Upper lobe of left lung (tissue), 6 donors: ENCODE measurements at regions not wholly inside any gene's neighbourhood (a gene's known extent, or its start where the extent isn't known, plus 50 kb on each side); places are given as distances from the start of the nearest gene placed in this dataset.
A peak's percentile ranks its signal among the peaks of the same experiment; 100 is the strongest.
"Not testable (repeated sequence)": the region's sequence is repeated elsewhere in the genome, so short reads cannot be mapped to it uniquely, and the experiment has no call there.

Source experiments
- ATAC-seq, 2 donors: fragments of 200-7000 bp; cut with Tn5 transposase; one replicate each; pipeline ENCODE4 v1.9.1; 2022; ENCODE audit warnings: mild to moderate bottlenecking in 2 of 2, moderate library complexity in 2 of 2; ENCODE audit not compliant: low FRiP score in 2 of 2
- DNase-seq, 2 donors: peaks; one replicate each; pipeline ENCODE4 v3.0.0-alpha.2; 2019 to 2020
- H3K27ac ChIP-seq, 4 donors: fragments of 200-600 bp; sonication (generic); one replicate each; pipeline ENCODE4 v1.5.1; 2016 to 2019
- H3K27me3 ChIP-seq, 4 donors: fragments of 200-600 bp; sonication (generic); one replicate each; pipeline ENCODE4 v1.5.1; 2017 to 2019
- H3K36me3 ChIP-seq, 4 donors: fragments of 200-600 bp; sonication (generic); one replicate each; pipeline ENCODE4 v1.5.1; 2016 to 2019
- H3K4me1 ChIP-seq, 4 donors: fragments of 200-600 bp; sonication (generic); one replicate each; pipeline ENCODE4 v1.5.1; 2018 to 2019
- H3K4me3 ChIP-seq, 4 donors: fragments of 200-600 bp; sonication (generic); one replicate each; pipeline ENCODE4 v1.5.1; 2017 to 2019; ENCODE audit warnings: mild to moderate bottlenecking in 2 of 4, moderate library complexity in 1 of 4
- H3K9me3 ChIP-seq, 4 donors: fragments of 200-600 bp; sonication (generic); one replicate each; pipeline ENCODE4 v1.5.1; 2018 to 2019
- EP300 ChIP-seq, 4 donors: sonication (generic); formaldehyde crosslinking; IDR thresholded peaks; one replicate each; pipeline ENCODE4 v1.5.1; 2017; ENCODE audit warnings: antibody characterized with exemption in 4 of 4, control low read depth in 2 of 4
- POLR2A ChIP-seq, 4 donors: fragments of 450-650 bp; IDR thresholded peaks; one replicate each; pipeline ENCODE4 v1.5.1; 2016 to 2017; ENCODE audit warnings: antibody characterized with exemption in 4 of 4, mild to moderate bottlenecking in 2 of 4
- POLR2AphosphoS5 ChIP-seq, 2 donors: sonication (generic); formaldehyde crosslinking; IDR thresholded peaks; one replicate each; pipeline ENCODE4 v1.5.1; 2017; ENCODE audit warnings: antibody characterized with exemption in 2 of 2
- WGBS, 2 donors: methylation state at CpG; one replicate each; pipeline ENCODE4 v1.1.5; 2017 to 2018; 5-methylcytosine and 5-hydroxymethylcytosine counted together
- TF ChIP-seq, protein P1 (sequence below), 6 experiments: fragments of 450-650 bp in 4 of 6; fragments of 200-600 bp in 2 of 6; sonication (generic) in 2 of 6; IDR thresholded peaks; one replicate each; pipeline ENCODE4 v1.5.1; 2016 to 2019; ENCODE audit warnings: antibody characterized with exemption in 6 of 6
- donor health status: DM: no; HTN: no; CAD: no; lungs with moderate emphysema.
- donor health status: DM: no; HTN: yes; CAD: no; lungs with severe emphysema.

DNA sequence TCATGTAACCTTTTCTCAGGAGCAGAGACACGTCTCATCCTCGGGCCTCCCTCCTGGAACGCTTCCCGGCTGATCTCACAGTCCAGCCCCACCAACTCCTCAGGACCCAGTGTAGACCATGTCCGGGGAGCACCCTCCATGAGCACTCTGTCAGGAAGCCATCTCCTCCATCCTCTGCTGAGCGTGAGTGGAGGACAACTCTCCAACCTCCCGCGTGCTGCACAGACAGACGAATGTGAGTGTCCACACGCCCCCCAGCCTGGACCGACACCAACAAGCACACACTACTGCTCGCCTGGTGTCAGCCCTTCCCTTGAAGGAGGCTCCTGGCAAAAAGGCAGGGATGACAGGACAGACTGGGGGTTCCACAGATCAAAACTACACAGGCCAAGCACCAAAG, 86.6 kb downstream of the SHANK2 start:
- no peak overlapping the region for H3K4me3 ChIP-seq
- H3K27ac ChIP-seq, result no peak overlapping the region
- no peaks in the 10 kb centered on the region for H3K27me3 ChIP-seq
- ATAC-seq (peak in 1 of 2 donors; percentile 70), DNase-seq (no peak)
- TF ChIP-seq, protein P1, sequence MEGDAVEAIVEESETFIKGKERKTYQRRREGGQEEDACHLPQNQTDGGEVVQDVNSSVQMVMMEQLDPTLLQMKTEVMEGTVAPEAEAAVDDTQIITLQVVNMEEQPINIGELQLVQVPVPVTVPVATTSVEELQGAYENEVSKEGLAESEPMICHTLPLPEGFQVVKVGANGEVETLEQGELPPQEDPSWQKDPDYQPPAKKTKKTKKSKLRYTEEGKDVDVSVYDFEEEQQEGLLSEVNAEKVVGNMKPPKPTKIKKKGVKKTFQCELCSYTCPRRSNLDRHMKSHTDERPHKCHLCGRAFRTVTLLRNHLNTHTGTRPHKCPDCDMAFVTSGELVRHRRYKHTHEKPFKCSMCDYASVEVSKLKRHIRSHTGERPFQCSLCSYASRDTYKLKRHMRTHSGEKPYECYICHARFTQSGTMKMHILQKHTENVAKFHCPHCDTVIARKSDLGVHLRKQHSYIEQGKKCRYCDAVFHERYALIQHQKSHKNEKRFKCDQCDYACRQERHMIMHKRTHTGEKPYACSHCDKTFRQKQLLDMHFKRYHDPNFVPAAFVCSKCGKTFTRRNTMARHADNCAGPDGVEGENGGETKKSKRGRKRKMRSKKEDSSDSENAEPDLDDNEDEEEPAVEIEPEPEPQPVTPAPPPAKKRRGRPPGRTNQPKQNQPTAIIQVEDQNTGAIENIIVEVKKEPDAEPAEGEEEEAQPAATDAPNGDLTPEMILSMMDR (IDR thresholded peaks at IDR 0.05), result no peak
- TF ChIP-seq POLR2AphosphoS5 (IDR thresholded peaks at IDR 0.05) (no peak), EP300 (IDR thresholded peaks at IDR 0.05) (no peak), POLR2A (IDR thresholded peaks at IDR 0.05) (no peak)
- no peaks in the 10 kb centered on the region for H3K4me1 ChIP-seq
- H3K36me3 ChIP-seq, result no peaks in the 10 kb centered on the region
- H3K9me3 ChIP-seq, result no peaks in the 10 kb centered on the region
- 92 to 95% methylated on average over 11 to 12 of the region's 12 CpGs for WGBS, 2 donors

DNA sequence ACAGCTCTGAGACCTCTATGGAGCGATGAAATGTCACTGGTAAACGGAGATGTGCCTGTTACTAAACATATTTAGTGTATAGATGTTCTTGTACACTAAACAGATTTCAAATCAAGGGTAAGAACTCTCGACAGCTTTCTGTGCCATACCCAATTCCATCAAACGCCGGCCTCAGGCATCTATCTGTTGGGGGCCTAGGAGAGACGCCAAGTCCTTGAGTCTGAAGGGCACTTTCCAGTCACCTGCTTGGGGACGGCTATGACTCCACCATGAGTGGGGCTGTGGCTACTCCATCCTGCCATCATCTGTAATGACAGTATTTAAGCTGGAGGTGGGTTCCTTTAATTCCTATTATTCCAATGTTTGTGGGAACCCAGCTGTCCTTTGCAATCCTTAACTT, 87.8 kb downstream of the SHANK2 start:
- Histone ChIP-seq H3K4me1 (no peaks in the 10 kb centered on the region), H3K27ac (no peak overlapping the region), H3K27me3 (no peaks in the 10 kb centered on the region), H3K36me3 (no peaks in the 10 kb centered on the region), H3K9me3 (no peaks in the 10 kb centered on the region), H3K4me3 (no peak overlapping the region)
- no peak for TF ChIP-seq POLR2A (IDR thresholded peaks at IDR 0.05)
- TF ChIP-seq POLR2AphosphoS5 (IDR thresholded peaks at IDR 0.05), result no peak
- TF ChIP-seq, protein P1 (IDR thresholded peaks at IDR 0.05), result no peak
- TF ChIP-seq EP300 (IDR thresholded peaks at IDR 0.05), result no peak
- ATAC-seq (no peak), DNase-seq (no peak)
- 69 to 80% methylated on average over 7 of the region's 7 CpGs for WGBS, 2 donors

DNA sequence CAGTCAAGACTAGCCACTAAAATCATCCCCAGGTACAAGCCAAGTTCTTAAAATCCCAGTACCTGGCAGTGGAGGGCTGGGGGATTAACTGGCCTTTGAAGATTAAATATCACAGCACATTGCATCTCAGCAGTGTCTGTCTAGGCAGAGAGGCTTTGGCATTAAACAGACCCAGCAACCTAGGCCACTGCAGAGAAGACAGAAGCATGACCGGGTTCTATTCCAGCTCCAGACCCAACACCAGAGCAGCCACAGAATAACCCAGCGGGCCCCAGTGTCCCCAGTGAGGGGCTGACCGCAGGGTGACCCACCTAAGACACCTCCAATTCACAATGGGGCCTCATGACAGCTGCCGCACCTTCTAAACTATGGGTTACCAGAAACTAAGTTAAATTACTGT, 88.2 kb downstream of the SHANK2 start:
- H3K4me3 ChIP-seq, result no peak overlapping the region
- H3K27ac ChIP-seq, result no peak overlapping the region
- no peaks in the 10 kb centered on the region for H3K9me3 ChIP-seq
- DNase-seq (no peak), ATAC-seq (no peak)
- WGBS, 2 donors, result 88 to 94% methylated on average over 2 to 4 of the region's 4 CpGs
- H3K36me3 ChIP-seq, result no peaks in the 10 kb centered on the region
- H3K27me3 ChIP-seq, result no peaks in the 10 kb centered on the region
- TF ChIP-seq, protein P1 (IDR thresholded peaks at IDR 0.05), result no peak
- TF ChIP-seq EP300 (IDR thresholded peaks at IDR 0.05), result no peak
- no peak for TF ChIP-seq POLR2AphosphoS5 (IDR thresholded peaks at IDR 0.05)
- TF ChIP-seq POLR2A (IDR thresholded peaks at IDR 0.05), result no peak
- no peaks in the 10 kb centered on the region for H3K4me1 ChIP-seq

DNA sequence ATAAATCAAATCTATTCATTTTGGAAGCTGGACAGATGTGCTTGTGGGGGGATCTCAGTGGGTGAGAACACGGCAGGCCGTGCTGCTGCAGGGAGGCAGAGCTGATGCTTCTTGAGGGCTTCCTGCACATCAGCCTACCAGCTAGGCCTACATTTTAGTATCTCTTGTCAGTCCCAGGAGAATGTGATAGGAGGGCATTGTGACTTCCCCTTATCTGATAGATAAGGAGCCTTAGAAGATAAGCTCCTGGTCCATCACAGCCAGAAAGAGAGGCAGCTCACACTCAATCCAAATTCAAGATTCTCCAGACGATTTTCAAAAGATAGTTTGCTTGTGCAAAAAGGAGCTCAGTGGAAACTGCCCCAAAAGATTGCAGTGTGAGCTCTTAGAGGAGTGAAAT, 89.0 kb downstream of the SHANK2 start:
- TF ChIP-seq EP300 (IDR thresholded peaks at IDR 0.05), result no peak
- TF ChIP-seq, protein P1 (IDR thresholded peaks at IDR 0.05), result no peak
- TF ChIP-seq POLR2AphosphoS5 (IDR thresholded peaks at IDR 0.05), result no peak
- TF ChIP-seq POLR2A (IDR thresholded peaks at IDR 0.05), result no peak
- H3K27ac ChIP-seq, result no peak overlapping the region
- ATAC-seq, result no peak
- DNase-seq, result no peak
- H3K36me3 ChIP-seq, result no peaks in the 10 kb centered on the region
- H3K4me3 ChIP-seq, result no peak overlapping the region
- WGBS, 2 donors, result 54 to 67% methylated on average over 3 of the region's 3 CpGs
- no peaks in the 10 kb centered on the region for H3K27me3 ChIP-seq
- no peaks in the 10 kb centered on the region for H3K4me1 ChIP-seq
- no peaks in the 10 kb centered on the region for H3K9me3 ChIP-seq

DNA sequence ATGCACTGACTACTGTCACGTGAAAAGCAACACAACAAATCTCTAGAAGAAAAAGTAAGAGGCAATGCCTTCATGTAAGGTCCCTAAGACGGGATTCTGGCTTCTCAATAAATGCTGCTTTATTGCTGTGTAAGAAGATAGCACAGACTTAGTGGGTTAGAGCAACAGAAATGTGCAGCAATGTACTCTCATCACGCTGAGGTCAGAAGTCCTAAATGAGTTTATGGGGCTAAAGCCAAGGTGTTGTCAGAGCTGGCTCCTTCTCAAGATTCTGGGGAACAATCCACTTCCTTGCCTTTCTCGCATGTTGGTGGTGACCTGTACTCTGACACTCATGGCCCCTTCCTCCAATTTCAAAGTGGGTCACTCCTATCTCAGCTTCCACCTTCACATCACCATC, 93.4 kb downstream of the SHANK2 start:
- no peak for DNase-seq
- Histone ChIP-seq H3K27me3 (no peaks in the 10 kb centered on the region), H3K4me3 (no peak overlapping the region), H3K9me3 (no peaks in the 10 kb centered on the region), H3K4me1 (no peaks in the 10 kb centered on the region), H3K27ac (no peak overlapping the region), H3K36me3 (no peaks in the 10 kb centered on the region)
- TF ChIP-seq POLR2AphosphoS5 (IDR thresholded peaks at IDR 0.05), result no peak
- TF ChIP-seq POLR2A (IDR thresholded peaks at IDR 0.05), result no peak
- TF ChIP-seq, protein P1 (IDR thresholded peaks at IDR 0.05), result no peak
- no peak for TF ChIP-seq EP300 (IDR thresholded peaks at IDR 0.05)
- 81% methylated on average over 4 of the region's 4 CpGs for WGBS, 2 donors
- no peak for ATAC-seq

DNA sequence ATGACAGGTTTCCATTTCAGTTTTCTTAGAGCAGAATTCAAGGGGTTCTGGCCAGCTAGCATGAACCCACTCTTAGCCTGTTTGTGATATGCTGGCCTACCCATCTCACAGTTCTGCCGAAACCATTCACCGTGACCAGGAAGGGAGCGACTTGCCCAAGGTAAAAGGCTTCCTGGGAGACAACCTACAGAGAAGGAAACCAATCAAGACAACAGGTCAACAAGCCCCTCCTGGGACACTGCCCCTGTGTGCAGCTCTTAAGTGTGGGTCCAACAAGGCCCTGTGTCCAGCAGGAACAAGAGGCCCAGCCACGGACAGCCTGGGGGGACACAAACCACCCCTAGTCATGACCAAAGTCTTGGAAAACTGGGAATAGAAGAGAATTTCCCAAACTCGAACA, 94.7 kb downstream of the SHANK2 start:
- 84 to 90% methylated on average over 5 of the region's 5 CpGs for WGBS, 2 donors
- not testable (repeated sequence) for H3K27ac ChIP-seq, ATAC-seq, H3K9me3 ChIP-seq, H3K4me1 ChIP-seq, H3K4me3 ChIP-seq, H3K36me3 ChIP-seq, DNase-seq, H3K27me3 ChIP-seq
